Stomach (tissue), 8 donors: ENCODE measurements at regions not wholly inside any gene's neighbourhood (a gene's known extent, or its start where the extent isn't known, plus 50 kb on each side); places are given as distances from the start of the nearest gene placed in this dataset.

Experiments used
- DNase-seq, 2 donors: peaks; one replicate each; pipeline versions ENCODE4 v3.0.0 to v3.0.0-alpha.2; 2013 to 2019
- H3K27ac ChIP-seq, 5 donors: fragments of 200-600 bp in 4 of 5; sonication (generic) in 4 of 5; one replicate each; pipeline ENCODE4 v1.5.1; 2013 to 2019; ENCODE audit warnings: mild to moderate bottlenecking in 1 of 5, moderate library complexity in 1 of 5
- H3K27me3 ChIP-seq, 3 donors: fragments of 200-600 bp; sonication (generic); one replicate each; pipeline ENCODE4 v1.5.1; 2017 to 2019; ENCODE audit warnings: mixed run types in 1 of 3
- H3K36me3 ChIP-seq, 4 donors: fragments of 200-600 bp; sonication (generic); 1 replicate in 3 of 4; 2 replicates in 1 of 4; pipeline ENCODE4 v1.5.1; 2016 to 2019
- H3K4me1 ChIP-seq, 4 donors: fragments of 200-600 bp; sonication (generic); one replicate each; pipeline ENCODE4 v1.5.1; 2016 to 2019
- H3K4me3 ChIP-seq, 4 donors: fragments of 200-600 bp; sonication (generic) in 3 of 4; one replicate each; pipeline ENCODE4 v1.5.1; 2016 to 2019; ENCODE audit warnings: mild to moderate bottlenecking in 1 of 4
- H3K9me3 ChIP-seq, 4 donors: fragments of 200-600 bp; sonication (generic); one replicate each; pipeline ENCODE4 v1.5.1; 2016 to 2019
- CTCF ChIP-seq, 7 experiments: fragments of 450-650 bp in 4 of 7; fragments of 200-600 bp in 3 of 7; sonication (generic) in 3 of 7; IDR thresholded peaks; one replicate each; pipeline ENCODE4 v1.5.1; 2016 to 2019; ENCODE audit warnings: antibody characterized with exemption in 7 of 7, control low read depth in 2 of 7, mild to moderate bottlenecking in 1 of 7
- EP300 ChIP-seq: sonication (generic); formaldehyde crosslinking; IDR thresholded peaks from one replicate; pipeline ENCODE4 v1.6.1; 2017; ENCODE audit warnings: antibody characterized with exemption
- POLR2A ChIP-seq, 4 donors: fragments of 450-650 bp; IDR thresholded peaks; one replicate each; pipeline ENCODE4 v1.6.1; 2016; ENCODE audit warnings: antibody characterized with exemption in 4 of 4, control low read depth in 2 of 4, mild to moderate bottlenecking in 1 of 4, moderate library complexity in 1 of 4
- POLR2AphosphoS5 ChIP-seq, 3 donors: sonication (generic); formaldehyde crosslinking; IDR thresholded peaks; one replicate each; pipeline ENCODE4 v1.6.1; 2016; ENCODE audit warnings: antibody characterized with exemption in 3 of 3
- WGBS, 5 donors: extraction: QIAGEN DNeasy Blood & Tissue Kit in 3 of 5; methylation state at CpG; one replicate each; pipeline versions ENCODE4 v1.1.5 to v1.1.7; 2013 to 2018; 5-methylcytosine and 5-hydroxymethylcytosine counted together
- intact Hi-C: fragments of 100-400 bp; cut with DNase I; formaldehyde crosslinking; loops from one replicate; pipeline ENCODE4 v1.15.1; 2023; ENCODE audit warnings: low total_unique reads
- donor health status: healthy with polysubstance abuse.
- donor health status: Bipolar disorder and iron deficiency.
- donor health status: healthy.

GRCh38 chr13:70889163-70889562 lies 780.9 kb upstream of the KLHL1 start:
- TF ChIP-seq EP300, result no peak
- TF ChIP-seq POLR2A (IDR thresholded peaks at IDR 0.05), result no peak
- no peak for TF ChIP-seq POLR2AphosphoS5 (IDR thresholded peaks at IDR 0.05)
- TF ChIP-seq CTCF (IDR thresholded peaks at IDR 0.05), result no peak
- no peaks in the 10 kb centered on the region for H3K27me3 ChIP-seq
- intact Hi-C loops, result no loop called here
- peaks cover 0 to 6% (median 0%) of the 10 kb centered on the region in 4 donors for H3K9me3 ChIP-seq
- WGBS, 5 donors, result 63 to 78% (median 65%) methylated on average over 5 of the region's 5 CpGs
- no peak overlapping the region for H3K4me3 ChIP-seq
- H3K4me1 ChIP-seq, result no peaks in the 10 kb centered on the region
- no peaks in the 10 kb centered on the region for H3K36me3 ChIP-seq
- no peak for DNase-seq
- H3K27ac ChIP-seq, result no peak overlapping the region

DNA sequence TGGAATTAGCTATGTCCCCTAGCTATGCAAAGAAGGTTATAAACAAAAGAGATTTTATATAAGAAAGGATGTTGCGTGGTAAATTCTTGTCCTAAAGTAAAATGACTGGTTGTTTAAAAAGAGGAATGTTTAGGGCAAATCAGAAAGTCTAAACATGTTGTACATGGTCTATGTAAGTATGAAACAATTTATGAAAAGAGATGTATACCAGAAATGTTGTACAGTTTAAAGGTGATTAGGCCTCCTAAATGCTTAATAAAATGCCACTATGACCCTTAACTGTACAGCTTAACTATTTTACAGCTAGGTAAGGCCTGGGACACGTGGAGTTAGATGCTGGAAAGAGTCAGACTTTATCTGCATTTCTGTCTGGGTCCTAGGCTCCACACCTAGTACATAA lies 775.9 kb upstream of the KLHL1 start:
- peaks cover 0 to 7% (median 0%) of the 10 kb centered on the region in 4 donors for H3K9me3 ChIP-seq
- TF ChIP-seq EP300 (no peak), POLR2A (IDR thresholded peaks at IDR 0.05) (no peak), POLR2AphosphoS5 (IDR thresholded peaks at IDR 0.05) (no peak), CTCF (IDR thresholded peaks at IDR 0.05) (no peak)
- H3K4me1 ChIP-seq, result no peaks in the 10 kb centered on the region
- no peak for DNase-seq
- H3K27ac ChIP-seq, result no peak overlapping the region
- intact Hi-C loops, result no loop called here
- no peaks in the 10 kb centered on the region for H3K27me3 ChIP-seq
- WGBS, 5 donors, result 64 to 76% (median 69%) methylated on average over 2 of the region's 2 CpGs
- H3K4me3 ChIP-seq, result no peak overlapping the region
- no peaks in the 10 kb centered on the region for H3K36me3 ChIP-seq

DNA sequence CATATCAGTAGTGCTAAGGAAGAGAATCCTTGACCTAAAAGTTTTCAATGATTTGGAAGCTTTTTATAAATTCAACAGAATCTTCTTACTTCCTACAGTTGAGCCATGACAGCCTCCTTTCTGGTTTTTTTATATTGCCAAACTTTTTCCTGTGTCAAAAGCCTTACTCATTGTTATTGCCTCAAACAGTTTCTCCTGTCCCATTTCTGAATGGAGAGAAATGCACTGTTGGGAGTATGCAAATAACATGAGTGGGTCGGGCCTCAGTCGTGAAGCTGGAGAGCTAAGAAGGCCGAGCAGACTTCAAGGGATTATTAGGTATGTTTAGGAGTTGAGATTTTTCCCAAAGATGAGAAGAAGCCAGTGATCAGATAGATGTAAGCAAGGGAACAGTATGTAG lies 766.4 kb upstream of the KLHL1 start:
- no peaks in the 10 kb centered on the region for H3K4me1 ChIP-seq
- no peak overlapping the region for H3K4me3 ChIP-seq
- TF ChIP-seq POLR2A (IDR thresholded peaks at IDR 0.05) (no peak), CTCF (IDR thresholded peaks at IDR 0.05) (no peak), EP300 (no peak)
- intact Hi-C loops, result no loop called here
- WGBS, 5 donors, result 69 to 81% (median 78%) methylated on average over 3 of the region's 3 CpGs
- no peaks in the 10 kb centered on the region for H3K36me3 ChIP-seq
- H3K9me3 ChIP-seq, result no peaks in the 10 kb centered on the region
- DNase-seq, result no peak
- H3K27me3 ChIP-seq, result no peaks in the 10 kb centered on the region
- H3K27ac ChIP-seq, result no peak overlapping the region

GRCh38 chr13:70864731-70865130 lies 756.5 kb upstream of the KLHL1 start:
- H3K4me3 ChIP-seq, result no peak overlapping the region
- intact Hi-C loops, result no loop called here
- 79 to 89% (median 84%) methylated on average over 2 of the region's 2 CpGs for WGBS, 5 donors
- no peaks in the 10 kb centered on the region for H3K27me3 ChIP-seq
- no peaks in the 10 kb centered on the region for H3K36me3 ChIP-seq
- DNase-seq, result no peak
- H3K4me1 ChIP-seq, result no peaks in the 10 kb centered on the region
- TF ChIP-seq EP300, result no peak
- no peak for TF ChIP-seq POLR2AphosphoS5 (IDR thresholded peaks at IDR 0.05)
- no peak for TF ChIP-seq POLR2A (IDR thresholded peaks at IDR 0.05)
- no peak for TF ChIP-seq CTCF (IDR thresholded peaks at IDR 0.05)
- peaks cover 0 to 19% (median 11%) of the 10 kb centered on the region in 4 donors for H3K9me3 ChIP-seq
- H3K27ac ChIP-seq, result no peak overlapping the region
